ENCODE measurements at regions not wholly inside any gene's neighbourhood (a gene's known extent, or its start where the extent isn't known, plus 50 kb on each side); places are given as distances from the start of the nearest gene placed in this dataset.

- intact Hi-C loops (cut with micrococcal nuclease): loop anchor here (5.0 kb wide), 1 partner anchor 100 kb away; no protein-coding TSS in a partner anchor
- Mint-ChIP-seq H3K4me1 (peaks cover 22% of the 10 kb centered on the region), H3K27me3 (peaks cover 2% of the 10 kb centered on the region), H3K27ac (no peak overlapping the region), H3K36me3 (ENCODE audit: low read depth) (no peaks in the 10 kb centered on the region), H3K9me3 (no peaks in the 10 kb centered on the region), H3K4me3 (no peak overlapping the region)
- POLR2A ChIA-PET: no interaction called here
- ATAC-seq (ENCODE audit: low read depth) (no peak), DNase-seq (no peak)
- TF ChIP-seq, protein P1, sequence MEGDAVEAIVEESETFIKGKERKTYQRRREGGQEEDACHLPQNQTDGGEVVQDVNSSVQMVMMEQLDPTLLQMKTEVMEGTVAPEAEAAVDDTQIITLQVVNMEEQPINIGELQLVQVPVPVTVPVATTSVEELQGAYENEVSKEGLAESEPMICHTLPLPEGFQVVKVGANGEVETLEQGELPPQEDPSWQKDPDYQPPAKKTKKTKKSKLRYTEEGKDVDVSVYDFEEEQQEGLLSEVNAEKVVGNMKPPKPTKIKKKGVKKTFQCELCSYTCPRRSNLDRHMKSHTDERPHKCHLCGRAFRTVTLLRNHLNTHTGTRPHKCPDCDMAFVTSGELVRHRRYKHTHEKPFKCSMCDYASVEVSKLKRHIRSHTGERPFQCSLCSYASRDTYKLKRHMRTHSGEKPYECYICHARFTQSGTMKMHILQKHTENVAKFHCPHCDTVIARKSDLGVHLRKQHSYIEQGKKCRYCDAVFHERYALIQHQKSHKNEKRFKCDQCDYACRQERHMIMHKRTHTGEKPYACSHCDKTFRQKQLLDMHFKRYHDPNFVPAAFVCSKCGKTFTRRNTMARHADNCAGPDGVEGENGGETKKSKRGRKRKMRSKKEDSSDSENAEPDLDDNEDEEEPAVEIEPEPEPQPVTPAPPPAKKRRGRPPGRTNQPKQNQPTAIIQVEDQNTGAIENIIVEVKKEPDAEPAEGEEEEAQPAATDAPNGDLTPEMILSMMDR (IDR thresholded peaks at IDR 0.05): no peak
- CTCF ChIA-PET: no interaction called here
Observed at GRCh38 chr3:186411994-186412393, 50.0 kb upstream of the DGKG start.
